OCI-LY7 (cell line): ENCODE measurements at regions not wholly inside any gene's neighbourhood (a gene's known extent, or its start where the extent isn't known, plus 50 kb on each side); places are given as distances from the start of the nearest gene placed in this dataset.

Experiments used
- BruUV-seq: library from RNA; stranded (reverse); fragments of 400-500 nt; replicated peaks from 2 replicates; lab custom pipeline; 2021; lab: Mats Ljungman, UMichigan
- CTCF ChIA-PET: fragments of 300-600 bp; sonication (Branson Sonifier 250); formaldehyde crosslinking; loops from one replicate; lab custom pipeline; 2022; ENCODE audit warnings: antibody characterized with exemption; ENCODE audit not compliant: unreplicated experiment; lab: Charles Lee
- POLR2A ChIA-PET: fragments of 300-600 bp; sonication (Branson Sonifier 250); formaldehyde crosslinking; loops from one replicate; lab custom pipeline; 2022; ENCODE audit warnings: antibody characterized with exemption; lab: Charles Lee
- DNase-seq: peaks from one replicate; pipeline ENCODE4 v3.0.0-alpha.2; 2015; ENCODE audit warnings: low spot score
- H2AFZ ChIP-seq: fragments of 200-600 bp; sonication (generic), shearing (Covaris generic); 2 replicates; pipeline ENCODE4 v1.6.1; 2014; ENCODE audit warnings: mild to moderate bottlenecking, antibody characterized with exemption, low read length, moderate library complexity
- H3K27ac ChIP-seq: fragments of 200-600 bp; sonication (generic); 2 replicates; pipeline ENCODE4 v1.5.1; 2014; ENCODE audit warnings: mixed run types, low read depth, mild to moderate bottlenecking, moderate library complexity, low read length, inconsistent platforms; ENCODE audit not compliant: poor library complexity, severe bottlenecking
- H3K36me3 ChIP-seq: fragments of 200-600 bp; sonication (generic); 2 replicates; pipeline ENCODE4 v1.6.1; 2014; ENCODE audit warnings: mild to moderate bottlenecking, antibody characterized with exemption, low read length, moderate library complexity, mixed read lengths; ENCODE audit not compliant: insufficient read depth
- H3K4me1 ChIP-seq: fragments of 200-600 bp; sonication (generic); 2 replicates; pipeline ENCODE4 v1.5.1; 2014; ENCODE audit warnings: mild to moderate bottlenecking, low read length; ENCODE audit not compliant: insufficient read depth, poor library complexity, severe bottlenecking
- H3K4me2 ChIP-seq: fragments of 200-600 bp; sonication (generic); 2 replicates; pipeline ENCODE4 v1.6.1; 2014; ENCODE audit warnings: mild to moderate bottlenecking, low read length
- H3K4me3 ChIP-seq: fragments of 200-600 bp; sonication (generic); 2 replicates; pipeline ENCODE4 v1.5.1; 2014; ENCODE audit warnings: mild to moderate bottlenecking, low read depth, low read length; ENCODE audit not compliant: poor library complexity, severe bottlenecking
- H3K79me2 ChIP-seq: fragments of 200-600 bp; sonication (generic); 2 replicates; pipeline ENCODE4 v1.6.1; 2016; ENCODE audit warnings: low read depth, mild to moderate bottlenecking, low read length, moderate library complexity, mixed read lengths; ENCODE audit not compliant: insufficient read depth
- H3K9me2 ChIP-seq: fragments of 200-600 bp; sonication (generic); 2 replicates; pipeline ENCODE4 v1.6.1; 2016; ENCODE audit warnings: mild to moderate bottlenecking, low read length, mixed read lengths; ENCODE audit not compliant: insufficient read depth
- H3K9me3 ChIP-seq: fragments of 200-600 bp; sonication (generic); 2 replicates; pipeline ENCODE4 v1.6.1; 2014; ENCODE audit warnings: mild to moderate bottlenecking, mixed run types, low read length, mixed read lengths
- H4K20me1 ChIP-seq: fragments of 200-600 bp; sonication (generic); 2 replicates; pipeline ENCODE4 v1.6.1; 2014; ENCODE audit warnings: mild to moderate bottlenecking, antibody characterized with exemption, low read length, moderate library complexity, mixed read lengths; ENCODE audit not compliant: insufficient read depth
- CTCF ChIP-seq: fragments of 200-600 bp; sonication (generic); conservative IDR thresholded peaks from 2 replicates; pipeline ENCODE4 v1.5.1; 2014; ENCODE audit warnings: mild to moderate bottlenecking, antibody characterized with exemption, low read length, moderate library complexity, mixed read lengths
- EZH2phosphoT487 ChIP-seq: fragments of 200-600 bp; sonication (generic); IDR thresholded peaks from 2 replicates; pipeline ENCODE4 v1.6.1; 2018; ENCODE audit warnings: low read depth, borderline replicate concordance, mild to moderate bottlenecking, mixed run types, antibody characterized with exemption, low read length, moderate library complexity, mixed read lengths
- intact Hi-C: fragments of 100-400 bp; cut with micrococcal nuclease; formaldehyde crosslinking; loops from one replicate; pipeline ENCODE4 v1.10.0; 2022; ENCODE audit not compliant: unreplicated experiment

- ChIA-PET POLR2A (no interaction called here), CTCF (no interaction called here)
- Histone ChIP-seq H3K4me1 (no peaks in the 10 kb centered on the region), H3K36me3 (no peaks in the 10 kb centered on the region), H3K27ac (no peak overlapping the region), H2AFZ (no peak overlapping the region), H3K9me3 (no peaks in the 10 kb centered on the region), H4K20me1 (no peaks in the 10 kb centered on the region), H3K4me3 (no peak overlapping the region), H3K4me2 (no peak overlapping the region), H3K9me2 (no peaks in the 10 kb centered on the region), H3K79me2 (no peaks in the 10 kb centered on the region)
- BruUV-seq = no TSS peak
- TF ChIP-seq EZH2phosphoT487 (no peak), CTCF (no peak)
- intact Hi-C loops = no loop called here
- DNase-seq = no peak
Measured at GRCh38 chr5:2169850-2170760, 287.4 kb upstream of the IRX4 start.

GRCh38 chr5:2169430-2169808 is 286.7 kb upstream of the IRX4 start:
- H3K4me1 ChIP-seq = no peaks in the 10 kb centered on the region
- no peak for DNase-seq
- no TSS peak for BruUV-seq
- no peaks in the 10 kb centered on the region for H3K36me3 ChIP-seq
- no peaks in the 10 kb centered on the region for H4K20me1 ChIP-seq
- no peak overlapping the region for H3K4me2 ChIP-seq
- CTCF ChIA-PET = no interaction called here
- TF ChIP-seq EZH2phosphoT487 = no peak
- TF ChIP-seq CTCF = no peak
- intact Hi-C loops = no loop called here
- no peaks in the 10 kb centered on the region for H3K9me2 ChIP-seq
- H3K79me2 ChIP-seq = no peaks in the 10 kb centered on the region
- POLR2A ChIA-PET = no interaction called here
- H2AFZ ChIP-seq = no peak overlapping the region
- H3K27ac ChIP-seq = no peak overlapping the region
- H3K9me3 ChIP-seq = no peaks in the 10 kb centered on the region
- H3K4me3 ChIP-seq = no peak overlapping the region
